ENCODE measurements at regions not wholly inside any gene's neighbourhood (a gene's known extent, or its start where the extent isn't known, plus 50 kb on each side); places are given as distances from the start of the nearest gene placed in this dataset.

DNA sequence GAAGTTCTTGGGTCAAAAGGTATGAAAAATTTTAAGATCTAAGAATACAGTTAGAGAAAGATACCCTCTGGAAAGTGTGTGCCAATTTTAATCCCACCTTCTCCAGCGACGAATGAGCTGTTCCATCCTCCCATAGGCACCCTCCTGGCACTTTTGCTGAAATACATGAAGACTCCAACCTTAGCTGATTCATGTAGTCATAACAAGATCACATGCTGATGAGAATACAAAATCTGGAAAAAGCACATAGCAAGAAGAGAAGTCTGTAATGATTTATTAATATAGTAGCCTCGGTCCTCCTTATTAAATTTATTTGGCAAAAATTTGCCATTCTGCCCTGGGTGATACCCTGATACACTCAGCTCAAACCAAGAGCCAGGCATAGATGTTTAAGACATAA lies 88.9 kb downstream of the CCR1 start:
- no peak for ATAC-seq
- intact Hi-C loops (cut with DNase I) = no loop called here
- no peak for DNase-seq

DNA sequence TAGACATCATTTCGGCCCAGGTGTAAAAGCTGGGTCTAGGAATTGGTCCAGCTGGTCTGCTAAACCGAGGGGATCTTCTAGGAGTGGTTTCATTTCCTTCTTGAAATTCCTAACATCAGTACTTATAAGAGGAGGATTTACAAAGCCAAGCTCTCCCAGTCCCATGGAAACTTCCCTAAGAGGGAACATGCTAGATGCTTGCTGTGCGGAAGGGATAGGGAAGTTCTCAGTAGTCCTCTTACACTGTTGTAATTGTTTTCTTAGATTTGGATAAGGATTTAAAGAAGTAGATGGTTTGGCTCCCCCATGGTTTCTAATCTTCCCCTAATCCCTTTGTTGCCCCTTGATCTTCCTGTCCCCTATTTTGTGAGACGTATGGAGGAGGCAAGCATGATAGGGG lies 89.7 kb upstream of the XCR1 start:
- no peak for DNase-seq
- no peak for ATAC-seq
- intact Hi-C loops (cut with DNase I) = no loop called here

DNA sequence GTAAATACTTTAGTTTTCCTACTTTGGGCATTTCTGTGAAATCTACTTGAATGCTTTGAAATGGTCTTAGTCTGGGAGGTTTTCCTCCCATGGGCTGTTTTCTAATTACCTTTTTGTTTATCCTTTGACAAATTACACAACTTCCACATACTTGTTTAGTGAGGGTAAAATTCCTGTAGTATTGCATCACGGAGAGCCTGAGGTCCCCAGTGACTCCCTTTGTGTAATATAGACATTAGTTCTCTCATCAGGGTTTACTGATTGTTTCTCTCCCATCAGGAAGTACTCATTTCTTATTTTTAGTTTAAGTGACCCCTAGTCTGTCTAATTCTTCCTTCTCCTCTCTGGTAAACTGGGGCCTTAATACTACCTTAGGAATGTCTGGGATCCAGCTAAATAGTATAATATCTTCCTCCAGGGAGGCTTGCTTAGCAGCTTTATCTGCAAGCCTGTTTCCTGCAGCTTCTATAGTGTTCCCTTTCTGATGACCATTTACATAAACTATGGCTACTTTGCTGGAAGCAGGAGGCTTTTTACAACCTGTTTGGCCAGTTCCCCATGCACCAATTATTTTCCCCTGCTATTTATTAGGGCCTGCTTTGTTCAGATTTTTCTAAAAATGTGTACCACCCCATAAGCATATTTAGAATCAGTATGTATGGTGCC lies 87.2 kb upstream of the XCR1 start:
- no peak for DNase-seq
- intact Hi-C loops (cut with DNase I) = no loop called here
- ATAC-seq = no peak

GRCh38 chr3:46113608-46114007 lies 86.3 kb upstream of the XCR1 start:
- DNase-seq = no peak
- intact Hi-C loops (cut with DNase I) = no loop called here
- no peak for ATAC-seq

- intact Hi-C loops (cut with DNase I) = no loop called here
- no peak for ATAC-seq
- no peak for DNase-seq
Measured at GRCh38 chr3:46112984-46113383, 85.7 kb upstream of the XCR1 start.

- DNase-seq (no peak), ATAC-seq (no peak)
- intact Hi-C loops (cut with DNase I) = no loop called here
Measured at GRCh38 chr3:46112296-46112695, 85.0 kb upstream of the XCR1 start.

DNA sequence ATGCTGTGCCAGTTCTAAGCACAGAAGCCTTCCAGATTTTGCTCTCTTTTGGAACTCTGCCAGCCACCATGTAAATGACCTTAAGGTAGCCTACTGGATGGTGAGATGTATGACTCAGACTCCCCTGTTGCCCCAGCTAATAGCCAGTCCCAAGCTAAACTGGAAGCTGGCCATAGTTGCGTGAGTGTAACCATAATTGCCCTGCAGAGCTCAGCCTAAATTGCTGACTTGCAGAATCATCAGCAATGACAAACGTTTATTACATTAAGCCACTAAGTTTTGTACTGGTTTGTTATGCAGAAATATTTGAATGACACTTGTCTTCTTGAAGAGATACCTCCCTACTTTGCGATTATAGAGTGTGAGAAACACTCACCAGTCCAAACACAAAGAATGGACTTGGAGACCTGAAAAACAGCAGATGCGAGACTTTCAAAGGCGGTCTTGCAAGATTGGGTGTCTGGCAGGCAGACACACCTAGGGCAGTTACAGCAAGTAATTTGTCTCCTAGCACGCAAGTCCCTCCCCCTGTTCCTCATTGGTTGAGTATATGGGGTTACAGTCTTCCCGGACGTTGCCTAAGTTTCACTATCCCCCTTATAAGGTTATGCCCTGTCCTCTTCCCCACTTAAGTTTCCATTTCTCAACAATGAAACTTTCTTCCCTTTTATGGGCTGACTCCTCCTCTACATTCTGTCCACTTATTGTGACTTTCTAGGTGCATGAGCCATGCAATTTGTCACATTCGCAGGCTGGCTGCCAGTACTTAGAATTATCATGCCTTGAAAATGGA lies 83.6 kb upstream of the XCR1 start:
- peak; percentile 39 for DNase-seq
- intact Hi-C loops (cut with DNase I) = no loop called here
- ATAC-seq = peak; percentile 74 to 78

DNA sequence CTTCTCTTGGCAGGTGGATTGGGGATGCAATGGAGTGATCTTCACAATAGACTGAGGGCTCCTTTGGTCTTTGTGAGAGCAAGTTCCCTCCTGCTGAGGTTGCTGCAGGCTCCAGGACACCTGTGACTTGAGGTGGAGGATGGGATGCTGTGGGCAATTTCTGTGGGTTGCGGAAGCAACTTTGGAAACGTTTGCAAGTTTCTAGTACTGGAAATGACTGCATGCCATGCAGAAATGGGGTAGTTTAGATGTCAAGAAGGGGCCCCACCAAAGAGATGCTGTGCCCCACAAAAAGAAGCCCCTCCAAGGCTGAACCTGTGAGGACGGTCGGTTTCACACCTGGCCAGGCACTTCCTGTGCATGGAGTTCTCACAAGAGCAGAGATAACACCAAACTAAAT lies 80.4 kb upstream of the XCR1 start:
- intact Hi-C loops (cut with DNase I) = no loop called here
- no peak for ATAC-seq
- no peak for DNase-seq

DNA sequence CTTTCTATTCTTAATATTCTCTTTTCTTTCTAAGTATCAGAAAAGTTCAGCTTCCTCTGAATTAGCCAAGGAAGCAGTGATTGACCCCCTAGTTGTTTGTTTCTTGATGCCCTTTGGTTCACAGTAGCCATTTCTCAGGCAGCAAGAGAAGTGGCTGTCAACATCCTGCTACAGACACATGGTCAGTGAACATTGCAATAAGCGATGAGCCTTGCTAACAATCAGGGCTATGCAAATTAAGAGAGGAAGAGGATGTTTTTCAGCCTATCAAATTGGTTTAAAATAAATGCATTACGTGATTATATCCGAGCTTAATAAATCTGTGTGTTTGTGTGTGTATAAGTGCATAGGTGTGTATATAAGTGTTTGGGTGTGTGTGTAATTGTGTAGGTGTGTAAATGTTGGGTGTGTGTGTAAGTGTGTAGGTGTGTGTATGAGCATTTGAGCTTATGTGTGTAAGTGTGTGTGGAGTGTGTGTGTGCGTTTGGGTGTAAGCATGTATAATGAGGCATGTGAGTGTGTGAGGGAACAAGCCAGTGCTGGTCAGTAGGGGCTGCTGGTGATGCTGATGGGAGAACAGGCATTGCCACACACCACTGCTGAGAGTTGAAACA lies 78.1 kb upstream of the XCR1 start:
- intact Hi-C loops (cut with DNase I) = no loop called here
- no peak for DNase-seq
- ATAC-seq = no peak

- intact Hi-C loops (cut with DNase I) = no loop called here
- ATAC-seq = no peak
- DNase-seq = no peak
Measured at GRCh38 chr3:46104706-46105105, 77.4 kb upstream of the XCR1 start.

- intact Hi-C loops (cut with DNase I) = no loop called here
- DNase-seq (no peak), ATAC-seq (no peak)
Measured at GRCh38 chr3:46102780-46103130, 75.5 kb upstream of the XCR1 start.

GRCh38 chr3:46102059-46102779 lies 74.9 kb upstream of the XCR1 start:
- ATAC-seq (no peak), DNase-seq (no peak)
- intact Hi-C loops (cut with DNase I) = no loop called here

DNA sequence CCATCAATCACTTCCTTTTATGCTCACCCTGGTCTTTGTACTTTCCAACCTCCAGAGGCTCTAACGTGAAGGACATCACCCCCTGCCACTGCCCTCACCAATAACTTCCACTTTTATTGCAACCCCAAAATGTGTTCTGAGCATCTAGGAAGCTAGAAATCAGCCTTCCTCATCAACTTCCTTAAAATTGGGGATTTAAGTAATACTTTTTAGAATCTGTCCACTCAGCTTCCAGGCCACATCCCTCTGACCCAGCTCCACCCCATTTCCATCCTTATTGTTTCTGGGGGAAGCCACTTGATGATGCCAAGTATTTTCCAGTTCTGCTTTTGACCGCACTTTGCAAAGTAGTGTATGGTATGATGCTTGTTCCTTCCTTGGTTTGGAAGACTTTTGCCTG lies 73.5 kb upstream of the XCR1 start:
- DNase-seq (no peak), ATAC-seq (peak; percentile 42 to 63)
- intact Hi-C loops (cut with DNase I) = no loop called here

DNA sequence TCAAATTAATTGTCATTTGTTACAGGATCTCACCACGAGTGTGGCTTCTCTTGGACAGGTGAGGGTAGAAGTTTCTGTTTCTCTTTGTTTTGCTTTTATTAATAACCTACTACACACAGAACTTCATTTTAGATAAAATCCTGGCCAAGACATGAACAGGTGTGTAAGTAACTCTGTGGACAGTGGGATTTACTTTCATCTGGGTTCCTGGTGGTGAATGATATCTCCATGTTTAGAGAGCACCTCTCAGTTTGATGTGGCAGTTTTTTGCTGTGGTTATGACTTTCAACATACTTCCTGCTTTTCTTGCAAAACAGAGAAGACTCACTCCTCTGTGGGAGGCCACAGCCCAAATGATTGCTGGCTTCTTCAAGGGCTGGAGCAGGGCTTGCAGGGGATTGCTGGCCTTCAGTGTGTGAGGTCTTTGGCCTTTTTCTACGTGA lies 71.1 kb upstream of the XCR1 start:
- peak; percentile 59 for DNase-seq
- ATAC-seq = peak; percentile 39 to 68
- intact Hi-C loops (cut with DNase I) = no loop called here

GRCh38 chr3:46097691-46098241 lies 70.5 kb upstream of the XCR1 start:
- intact Hi-C loops (cut with DNase I) = no loop called here
- no peak for DNase-seq

DNA sequence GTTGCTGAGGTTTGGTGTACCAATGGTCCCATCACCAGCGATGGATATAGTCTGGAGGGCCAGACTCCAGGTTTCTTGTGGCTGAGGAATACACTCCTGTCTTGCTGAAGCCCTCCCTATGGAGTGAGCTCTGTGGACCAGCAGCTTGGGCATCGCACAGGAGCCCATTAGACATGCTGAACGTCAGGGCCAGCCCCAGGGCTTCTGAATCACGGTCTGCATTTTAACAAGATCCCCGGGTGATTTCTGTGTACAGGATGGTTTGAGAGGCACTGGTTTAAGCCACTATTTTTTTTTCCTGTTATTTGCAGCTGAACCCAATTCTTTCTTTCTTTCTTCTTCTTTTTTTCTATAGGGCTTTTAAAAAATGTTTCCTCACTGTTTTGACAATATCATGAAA lies 69.5 kb upstream of the XCR1 start:
- DNase-seq = no peak
- intact Hi-C loops (cut with DNase I) = no loop called here
- ATAC-seq = no peak

More at GRCh38 chr3:46097691-46098241, 70.5 kb upstream of the XCR1 start:
- ATAC-seq = peak; percentile 49 to 61

DNA sequence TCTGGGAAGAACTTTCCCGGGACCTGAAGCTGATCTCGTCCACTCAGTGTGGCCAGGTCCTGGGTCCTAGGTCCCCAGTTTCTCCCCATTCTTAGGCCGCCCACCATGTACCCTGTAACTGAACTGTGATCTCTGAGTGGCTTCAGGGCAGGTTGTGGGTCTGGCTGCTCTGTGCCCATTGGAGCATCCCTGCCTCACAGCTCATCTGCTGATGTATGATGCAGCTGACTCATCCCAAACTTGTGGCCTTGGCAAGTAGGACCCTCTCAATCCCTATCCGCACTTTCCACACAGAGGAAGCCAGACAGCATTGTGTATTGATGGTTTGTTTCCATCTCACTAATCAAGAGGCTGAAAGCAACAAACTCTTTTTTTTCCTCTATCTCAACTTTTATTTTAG lies 69.1 kb upstream of the XCR1 start:
- intact Hi-C loops (cut with DNase I) = no loop called here
- DNase-seq = no peak
- no peak for ATAC-seq

DNA sequence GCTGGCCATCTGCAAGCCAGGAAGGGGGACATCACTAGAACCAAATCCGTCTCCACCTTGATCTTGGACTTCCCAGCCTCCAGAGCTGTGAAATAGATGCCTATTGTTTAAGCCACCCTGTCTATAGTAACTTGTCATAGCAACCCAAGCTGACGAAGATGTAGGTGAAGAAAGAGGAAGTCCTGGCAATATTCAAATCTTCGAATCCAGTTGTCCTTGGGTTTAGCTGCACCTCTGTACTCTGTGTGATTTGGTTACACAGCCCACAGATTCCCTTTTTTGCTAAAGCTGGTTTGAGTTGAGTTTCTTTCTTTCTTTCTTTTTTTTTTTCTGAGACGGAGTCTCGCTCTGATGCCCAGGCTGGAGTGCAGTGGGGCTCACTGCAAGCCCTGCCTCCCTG lies 68.0 kb upstream of the XCR1 start:
- no peak for DNase-seq
- intact Hi-C loops (cut with DNase I) = no loop called here
- ATAC-seq = peak in 1 of 2 donors; percentile 31

DNA sequence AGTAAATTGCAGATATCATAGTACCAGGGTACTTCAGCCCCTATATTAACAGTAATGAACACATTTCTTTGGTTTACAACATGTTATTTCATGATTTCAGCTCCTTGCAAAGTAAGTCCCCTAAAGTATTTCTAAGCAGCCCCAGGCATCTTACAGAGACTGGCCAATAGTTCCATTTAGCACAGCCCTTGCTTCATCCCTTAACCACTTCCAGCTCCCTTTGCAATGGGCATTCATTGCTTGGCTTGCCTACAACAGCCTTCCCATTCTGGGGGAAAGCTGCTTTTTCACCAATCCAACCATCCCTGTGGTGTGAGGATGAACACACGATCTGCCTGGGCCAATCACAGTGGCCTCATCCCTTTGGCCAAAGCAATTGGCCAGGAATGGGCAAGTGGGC lies 67.2 kb upstream of the XCR1 start:
- intact Hi-C loops (cut with DNase I) = loop anchor here in 1 of 2 donors (5.0 kb wide), 1 partner anchor 283 kb away; no protein-coding TSS in a partner anchor
- DNase-seq (no peak), ATAC-seq (no peak)

GRCh38 chr3:46093966-46094365 lies 66.7 kb upstream of the XCR1 start:
- no peak for DNase-seq
- intact Hi-C loops (cut with DNase I) = loop anchor here in 1 of 2 donors (5.0 kb wide), 1 partner anchor 283 kb away; no protein-coding TSS in a partner anchor
- ATAC-seq = no peak
